GM21447 (cell line): ENCODE measurements at regions not wholly inside any gene's neighbourhood (a gene's known extent, or its start where the extent isn't known, plus 50 kb on each side); places are given as distances from the start of the nearest gene placed in this dataset.
"Not testable (repeated sequence)": the region's sequence is repeated elsewhere in the genome, so short reads cannot be mapped to it uniquely, and the experiment has no call there.

Source experiments
- ATAC-seq: cut with Tn5 transposase; IDR thresholded peaks from one replicate; pipeline ENCODE4 v1.9.1; 2021; ENCODE audit not compliant: unreplicated experiment

- ATAC-seq, result no peak
Measured at GRCh38 chr4:116688536-116688935, 396.8 kb downstream of the TRAM1L1 start.

DNA sequence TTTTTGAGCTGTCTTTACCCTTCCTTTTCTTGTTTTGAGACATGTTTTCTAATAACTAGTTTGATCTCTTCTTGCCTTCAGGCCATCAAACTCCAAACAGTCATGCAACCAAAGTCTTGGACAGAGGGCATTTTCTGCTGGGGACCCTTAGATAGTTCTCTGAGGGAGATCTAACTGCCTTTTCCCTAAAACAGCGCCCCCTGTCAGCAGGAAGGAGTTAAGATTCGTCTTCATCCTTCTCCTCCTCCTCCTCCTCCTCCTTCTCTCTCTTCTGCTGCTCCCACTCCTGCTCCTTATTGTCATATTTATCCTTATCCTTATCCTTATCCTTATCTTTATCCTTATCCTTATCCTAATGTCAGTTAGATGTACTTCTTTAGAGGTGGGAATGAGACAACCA lies 417.2 kb downstream of the TRAM1L1 start:
- no peak for ATAC-seq

DNA sequence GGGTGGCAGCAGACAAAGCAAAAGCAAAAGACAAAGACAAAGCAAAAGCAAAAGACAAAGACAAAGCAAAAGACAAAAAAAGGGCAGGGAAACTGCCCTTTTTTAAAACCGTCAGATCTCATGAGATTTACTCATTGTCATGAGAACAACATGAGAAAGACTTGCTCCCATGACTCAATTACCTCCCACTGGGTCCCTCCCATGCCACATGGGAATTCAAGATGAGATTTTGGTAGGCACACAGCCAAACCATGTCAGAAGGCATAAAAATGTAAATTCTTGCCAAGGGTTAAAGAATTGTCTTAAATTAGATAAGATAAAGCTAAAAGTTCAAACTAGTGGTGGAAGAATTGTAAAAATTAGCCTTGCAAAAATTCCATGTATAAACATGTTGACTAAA lies 419.7 kb downstream of the TRAM1L1 start:
- ATAC-seq, result no peak

DNA sequence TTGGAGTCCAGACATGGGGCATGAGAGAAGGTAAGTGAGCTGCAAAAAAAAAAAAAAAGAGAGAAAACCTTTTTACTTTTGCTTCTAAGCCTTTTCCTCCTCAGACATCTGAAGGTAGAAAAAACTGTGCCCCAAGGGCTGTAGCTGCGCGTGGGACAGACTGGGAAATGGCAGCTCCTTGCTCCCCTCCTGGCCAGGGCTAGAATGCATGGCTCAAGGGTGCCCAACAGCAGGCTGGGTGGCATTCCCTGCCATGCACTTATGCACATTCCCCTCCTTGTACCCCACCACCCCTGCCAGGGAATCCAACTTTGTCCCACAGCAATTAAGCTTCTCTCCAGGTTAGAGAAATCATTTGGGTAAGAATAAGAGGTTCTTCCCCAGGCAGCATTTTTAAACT lies 421.2 kb downstream of the TRAM1L1 start:
- ATAC-seq, result no peak

- no peak for ATAC-seq
Measured at GRCh38 chr4:116639070-116639577, 446.3 kb downstream of the TRAM1L1 start.

- no peak for ATAC-seq
Measured at GRCh38 chr4:116638592-116638991, 446.8 kb downstream of the TRAM1L1 start.

DNA sequence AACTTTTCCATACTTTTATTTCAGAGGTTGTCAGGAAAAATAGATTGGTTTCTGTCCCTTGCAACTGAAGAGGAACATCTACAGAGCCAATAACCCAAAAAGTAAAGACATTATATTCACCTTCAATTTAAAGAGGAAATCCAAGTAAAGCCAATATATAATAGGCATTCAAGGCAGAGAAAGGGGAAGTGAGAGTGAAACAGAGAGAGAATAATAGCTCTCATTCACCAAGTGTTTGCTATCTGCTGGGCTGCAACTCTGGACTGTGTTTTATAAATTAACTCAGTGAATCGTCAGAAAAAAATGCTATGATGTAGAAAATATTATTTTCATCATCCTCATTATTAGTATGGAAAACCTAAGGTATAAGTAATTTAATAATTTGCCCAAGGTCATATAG lies 448.5 kb downstream of the TRAM1L1 start:
- ATAC-seq, result peak; percentile 84

DNA sequence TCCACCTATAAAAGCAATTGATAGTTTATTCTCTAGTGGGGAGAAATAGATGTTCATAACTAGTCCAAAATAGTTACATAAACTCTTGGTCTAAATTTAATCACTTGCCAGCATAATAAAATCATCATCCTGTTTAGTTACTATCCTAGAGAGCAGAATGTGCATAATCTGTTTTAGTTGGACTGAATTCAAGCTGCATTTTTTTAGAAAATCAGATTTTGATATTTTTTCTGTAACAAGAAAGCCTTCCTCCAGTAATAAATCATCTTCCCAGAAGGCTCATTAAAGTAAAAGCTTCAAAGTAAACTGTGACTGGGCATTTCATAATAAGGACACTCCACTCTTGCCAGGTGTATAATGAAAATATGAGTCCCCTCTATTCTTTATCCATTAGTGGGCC lies 453.1 kb downstream of the TRAM1L1 start:
- ATAC-seq, result no peak

- ATAC-seq, result no peak
Measured at GRCh38 chr4:116628598-116628997, 456.8 kb downstream of the TRAM1L1 start.

GRCh38 chr4:116627545-116627944 lies 457.8 kb downstream of the TRAM1L1 start:
- no peak for ATAC-seq

DNA sequence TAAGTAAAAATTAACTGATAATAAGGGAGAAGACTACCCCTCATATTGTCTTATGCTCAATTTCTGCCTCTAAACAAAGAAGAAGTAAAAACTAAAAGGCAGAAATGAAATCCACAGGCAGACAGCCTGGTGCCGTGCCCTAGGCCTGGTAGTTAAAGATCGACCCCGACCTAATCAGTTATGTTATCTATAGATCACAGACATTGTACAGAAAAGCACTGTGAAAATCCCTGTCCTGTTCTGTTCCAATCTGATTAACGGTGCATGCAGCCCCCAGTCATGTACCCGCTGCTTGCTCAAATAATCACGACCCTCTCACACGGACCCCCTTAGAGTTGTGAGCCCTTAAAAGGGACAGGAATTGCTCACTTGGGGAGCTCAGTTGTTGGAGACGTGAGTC lies 465.9 kb downstream of the TRAM1L1 start:
- not testable (repeated sequence) for ATAC-seq

GRCh38 chr4:116618638-116619037 lies 466.7 kb downstream of the TRAM1L1 start:
- ATAC-seq, result no peak

GRCh38 chr4:116603096-116603495 lies 482.3 kb downstream of the TRAM1L1 start:
- ATAC-seq, result no peak

GRCh38 chr4:116599859-116600258 lies 485.5 kb downstream of the TRAM1L1 start:
- no peak for ATAC-seq

- no peak for ATAC-seq
Measured at GRCh38 chr4:116598980-116599789, 486.2 kb downstream of the TRAM1L1 start.

- ATAC-seq, result no peak
Measured at GRCh38 chr4:116598155-116598979, 487.0 kb downstream of the TRAM1L1 start.

DNA sequence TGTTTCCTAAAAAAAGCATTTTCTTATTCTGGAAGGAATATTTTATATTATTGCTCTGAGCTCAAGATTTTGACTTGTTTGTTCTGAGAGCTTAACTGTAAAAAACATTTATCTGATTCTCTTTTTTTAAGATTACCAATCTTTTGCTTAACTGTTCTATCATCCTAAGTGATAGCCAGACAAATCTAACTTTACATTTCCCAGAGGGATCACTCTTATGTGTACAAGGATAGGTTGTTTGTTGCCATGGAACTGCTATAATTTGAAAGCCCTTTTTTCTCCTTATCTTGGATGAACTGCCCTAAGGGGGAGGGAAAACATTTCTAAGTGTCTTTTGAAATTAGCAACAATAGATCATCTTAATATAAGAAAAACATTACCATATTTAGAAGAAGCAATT lies 494.7 kb downstream of the TRAM1L1 start:
- no peak for ATAC-seq

DNA sequence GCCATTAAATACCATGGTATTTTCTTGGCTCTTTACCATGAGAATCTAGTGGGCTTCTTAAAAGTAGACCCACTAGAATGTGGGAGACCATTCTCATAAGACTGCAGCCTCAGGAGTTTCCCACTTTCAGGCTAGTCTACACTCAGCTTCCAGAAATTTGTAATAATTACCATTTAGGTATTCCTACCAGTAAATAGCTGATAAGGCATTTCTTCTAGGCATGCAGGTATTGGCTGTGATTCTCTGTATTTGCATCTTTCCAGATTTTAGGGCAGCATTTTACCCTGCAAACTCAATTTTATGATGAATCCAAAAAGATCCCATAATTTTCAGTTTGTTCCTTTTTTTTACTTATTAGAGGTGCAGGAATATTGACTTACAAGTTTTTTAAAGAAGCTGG lies 496.6 kb downstream of the TRAM1L1 start:
- ATAC-seq, result no peak

DNA sequence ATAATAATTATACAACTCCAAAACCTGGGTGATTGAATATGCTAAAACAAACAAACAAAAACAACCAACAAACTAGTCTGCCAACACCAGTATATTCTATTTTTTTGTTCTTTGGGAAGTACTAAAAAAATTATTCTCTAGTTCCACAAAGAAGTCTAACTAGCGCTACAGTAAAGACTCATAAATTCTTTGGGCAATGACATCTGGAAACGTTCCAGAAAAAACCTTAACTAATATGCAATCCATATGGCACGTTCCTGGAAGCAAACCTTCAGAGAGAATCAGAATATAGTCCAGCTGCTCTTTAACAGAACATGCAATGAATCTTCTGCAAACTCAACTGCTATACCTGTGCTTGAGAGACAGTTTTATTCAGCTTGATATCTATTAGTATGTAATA lies 500.1 kb downstream of the TRAM1L1 start:
- ATAC-seq, result no peak

DNA sequence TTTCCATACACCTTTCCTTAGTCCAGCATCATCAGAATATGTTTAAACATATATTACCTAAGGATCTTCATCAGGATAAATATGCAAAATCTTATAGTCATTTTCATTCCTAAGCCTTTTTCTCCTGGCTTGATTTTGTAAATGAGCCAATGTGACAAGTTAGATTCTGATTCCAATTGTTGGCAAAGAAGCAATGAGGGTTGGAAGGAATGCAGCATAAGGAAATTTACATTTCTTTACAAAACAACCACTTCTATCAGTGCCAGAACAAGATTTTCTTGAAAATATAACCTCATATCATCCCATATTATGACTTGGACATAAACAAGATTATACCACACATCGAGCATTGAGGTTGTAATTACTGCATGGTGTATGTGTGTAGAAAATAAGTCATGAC lies 508.1 kb downstream of the TRAM1L1 start:
- no peak for ATAC-seq

DNA sequence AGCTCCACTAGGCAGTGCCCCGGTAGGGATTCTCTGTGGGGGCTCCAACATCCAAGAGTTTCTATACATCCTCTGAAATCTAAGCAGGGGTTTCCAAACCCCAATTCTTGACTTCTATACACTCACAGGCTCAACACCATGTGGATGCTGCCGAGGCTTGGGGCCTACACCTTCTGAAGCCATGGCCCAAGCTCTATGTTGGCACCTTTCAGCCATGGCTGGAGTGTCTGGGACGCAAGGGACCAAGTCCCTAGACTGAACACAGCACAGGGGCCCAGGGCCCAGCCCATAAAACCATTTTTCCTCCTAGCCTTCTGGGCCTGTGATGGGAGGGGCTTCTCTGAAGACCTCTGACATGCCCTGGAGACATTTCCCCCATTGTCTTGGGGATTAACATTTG lies 511.8 kb downstream of the TRAM1L1 start:
- ATAC-seq, result no peak

- ATAC-seq, result no peak
Measured at GRCh38 chr4:116561768-116562167, 523.6 kb downstream of the TRAM1L1 start.
